Neural crest cell (in vitro differentiated cells): ENCODE measurements at regions not wholly inside any gene's neighbourhood (a gene's known extent, or its start where the extent isn't known, plus 50 kb on each side); places are given as distances from the start of the nearest gene placed in this dataset.
"Not testable (repeated sequence)": the region's sequence is repeated elsewhere in the genome, so short reads cannot be mapped to it uniquely, and the experiment has no call there.

Experiments
- DNase-seq: peaks from one replicate; pipeline ENCODE4 v3.0.0; 2021; ENCODE audit warnings: low read depth, mixed read lengths, low spot score
- H3K27ac Mint-ChIP-seq: one replicate; pipeline ENCODE4 v1.8.0; 2021; ENCODE audit warnings: mild to moderate bottlenecking, mixed read lengths; ENCODE audit not compliant: unreplicated experiment
- H3K27me3 Mint-ChIP-seq: 2 replicates; pipeline ENCODE4 v1.8.0; 2021; ENCODE audit warnings: low read depth, mild to moderate bottlenecking, mixed read lengths
- H3K36me3 Mint-ChIP-seq: 2 replicates; pipeline ENCODE4 v1.8.0; 2021; ENCODE audit warnings: low read depth, mild to moderate bottlenecking, mixed read lengths
- H3K4me1 Mint-ChIP-seq: 2 replicates; pipeline ENCODE4 v1.8.0; 2021; ENCODE audit warnings: mixed read lengths
- H3K4me3 Mint-ChIP-seq: one replicate; pipeline ENCODE4 v1.8.0; 2021; ENCODE audit warnings: mild to moderate bottlenecking, mixed read lengths
- H3K9me3 Mint-ChIP-seq: 2 replicates; pipeline ENCODE4 v1.8.0; 2021; ENCODE audit warnings: mixed read lengths
- TF ChIP-seq, protein P1 (sequence below): fragments of 200-600 bp; sonication (generic); conservative IDR thresholded peaks from 2 replicates; pipeline ENCODE4 v1.5.0; 2021; ENCODE audit warnings: antibody characterized with exemption, mild to moderate bottlenecking

GRCh38 chr1:166638137-166638536 is 201.1 kb upstream of the POGK start:
- Mint-ChIP-seq H3K9me3 (no peaks in the 10 kb centered on the region), H3K4me3 (no peak overlapping the region), H3K27ac (no peak overlapping the region), H3K36me3 (no peaks in the 10 kb centered on the region), H3K27me3 (peaks cover 11% of the 10 kb centered on the region), H3K4me1 (no peaks in the 10 kb centered on the region)
- no peak for DNase-seq
- TF ChIP-seq, protein P1, sequence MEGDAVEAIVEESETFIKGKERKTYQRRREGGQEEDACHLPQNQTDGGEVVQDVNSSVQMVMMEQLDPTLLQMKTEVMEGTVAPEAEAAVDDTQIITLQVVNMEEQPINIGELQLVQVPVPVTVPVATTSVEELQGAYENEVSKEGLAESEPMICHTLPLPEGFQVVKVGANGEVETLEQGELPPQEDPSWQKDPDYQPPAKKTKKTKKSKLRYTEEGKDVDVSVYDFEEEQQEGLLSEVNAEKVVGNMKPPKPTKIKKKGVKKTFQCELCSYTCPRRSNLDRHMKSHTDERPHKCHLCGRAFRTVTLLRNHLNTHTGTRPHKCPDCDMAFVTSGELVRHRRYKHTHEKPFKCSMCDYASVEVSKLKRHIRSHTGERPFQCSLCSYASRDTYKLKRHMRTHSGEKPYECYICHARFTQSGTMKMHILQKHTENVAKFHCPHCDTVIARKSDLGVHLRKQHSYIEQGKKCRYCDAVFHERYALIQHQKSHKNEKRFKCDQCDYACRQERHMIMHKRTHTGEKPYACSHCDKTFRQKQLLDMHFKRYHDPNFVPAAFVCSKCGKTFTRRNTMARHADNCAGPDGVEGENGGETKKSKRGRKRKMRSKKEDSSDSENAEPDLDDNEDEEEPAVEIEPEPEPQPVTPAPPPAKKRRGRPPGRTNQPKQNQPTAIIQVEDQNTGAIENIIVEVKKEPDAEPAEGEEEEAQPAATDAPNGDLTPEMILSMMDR: no peak

GRCh38 chr1:166657228-166657627 is 182.0 kb upstream of the POGK start:
- not testable (repeated sequence) for H3K27ac Mint-ChIP-seq, H3K4me3 Mint-ChIP-seq, DNase-seq, H3K9me3 Mint-ChIP-seq, H3K4me1 Mint-ChIP-seq, H3K36me3 Mint-ChIP-seq, H3K27me3 Mint-ChIP-seq

- not testable (repeated sequence) for H3K4me1 Mint-ChIP-seq, DNase-seq, H3K9me3 Mint-ChIP-seq, H3K27ac Mint-ChIP-seq, H3K4me3 Mint-ChIP-seq, H3K36me3 Mint-ChIP-seq, H3K27me3 Mint-ChIP-seq
Observed at GRCh38 chr1:166666790-166667189, 172.5 kb upstream of the POGK start.

- DNase-seq, H3K36me3 Mint-ChIP-seq, H3K4me1 Mint-ChIP-seq, H3K4me3 Mint-ChIP-seq, H3K27me3 Mint-ChIP-seq, H3K9me3 Mint-ChIP-seq, H3K27ac Mint-ChIP-seq: not testable (repeated sequence)
Observed at GRCh38 chr1:166667600-166667999, 171.7 kb upstream of the POGK start.

GRCh38 chr1:166671627-166672026 is 167.6 kb upstream of the POGK start:
- Mint-ChIP-seq H3K4me1 (no peaks in the 10 kb centered on the region), H3K4me3 (no peak overlapping the region), H3K9me3 (no peaks in the 10 kb centered on the region), H3K27me3 (no peaks in the 10 kb centered on the region), H3K36me3 (no peaks in the 10 kb centered on the region), H3K27ac (no peak overlapping the region)
- TF ChIP-seq, protein P1: no peak
- DNase-seq: no peak

DNA sequence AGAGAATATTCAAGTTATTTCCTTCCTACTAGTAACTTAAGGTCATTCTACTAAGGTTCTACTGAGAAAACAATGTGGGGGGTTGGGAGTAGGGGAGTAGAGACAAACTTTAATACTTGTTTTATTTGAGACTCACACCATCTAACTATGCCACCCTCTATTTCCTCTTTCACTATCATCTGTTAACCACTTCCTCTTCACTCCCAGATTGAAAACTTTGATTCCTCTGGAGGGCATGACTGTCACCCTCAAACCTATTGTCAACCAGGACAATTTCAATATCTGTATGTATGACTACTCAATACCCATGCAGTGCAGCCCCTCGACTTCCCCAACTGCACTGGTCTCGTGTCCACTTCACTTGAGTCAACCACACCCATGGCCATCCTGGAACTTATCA is 165.6 kb upstream of the POGK start:
- Mint-ChIP-seq H3K4me3 (no peak overlapping the region), H3K27me3 (no peaks in the 10 kb centered on the region), H3K4me1 (no peaks in the 10 kb centered on the region), H3K27ac (no peak overlapping the region), H3K9me3 (no peaks in the 10 kb centered on the region), H3K36me3 (no peaks in the 10 kb centered on the region)
- no peak for DNase-seq
- TF ChIP-seq, protein P1: no peak

- Mint-ChIP-seq H3K4me3 (no peak overlapping the region), H3K36me3 (no peaks in the 10 kb centered on the region), H3K4me1 (no peaks in the 10 kb centered on the region), H3K27me3 (no peaks in the 10 kb centered on the region), H3K9me3 (no peaks in the 10 kb centered on the region), H3K27ac (no peak overlapping the region)
- TF ChIP-seq, protein P1: no peak
- no peak for DNase-seq
Observed at GRCh38 chr1:166675213-166675612, 164.1 kb upstream of the POGK start.
